AG08396 (cell line): ENCODE measurements at regions not wholly inside any gene's neighbourhood (a gene's known extent, or its start where the extent isn't known, plus 50 kb on each side); places are given as distances from the start of the nearest gene placed in this dataset.
"Not testable (repeated sequence)": the region's sequence is repeated elsewhere in the genome, so short reads cannot be mapped to it uniquely, and the experiment has no call there.

Experiments
- DNase-seq: peaks from one replicate; pipeline ENCODE4 v3.0.0; 2012; ENCODE audit warnings: low spot score, mixed read lengths

- not testable (repeated sequence) for DNase-seq
Measured at GRCh38 chr16:29578898-29579297, 72.7 kb upstream of the NPIPB12 start.

DNA sequence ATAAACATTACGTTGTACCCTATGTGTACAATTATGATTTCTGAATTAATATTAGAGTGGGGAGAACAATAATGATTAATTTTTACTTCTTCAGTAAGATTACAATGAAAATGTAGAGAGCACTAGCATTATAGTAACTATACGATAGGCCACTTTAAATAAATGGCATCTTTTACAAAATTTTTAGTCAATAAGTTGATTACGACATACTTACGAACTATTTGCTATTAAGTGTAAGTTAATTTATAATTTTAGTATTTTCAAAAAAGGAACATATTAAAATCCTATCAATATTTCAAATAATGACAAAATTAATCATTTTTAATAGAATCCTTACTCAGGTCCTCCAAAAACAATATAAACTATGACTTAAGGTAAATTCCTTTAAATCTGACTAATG, 75.6 kb upstream of the NPIPB12 start:
- not testable (repeated sequence) for DNase-seq

- not testable (repeated sequence) for DNase-seq
Measured at GRCh38 chr16:29591919-29592318, 71.1 kb upstream of the SPN start.

GRCh38 chr16:29594269-29594925, 68.7 kb upstream of the SPN start:
- not testable (repeated sequence) for DNase-seq

DNA sequence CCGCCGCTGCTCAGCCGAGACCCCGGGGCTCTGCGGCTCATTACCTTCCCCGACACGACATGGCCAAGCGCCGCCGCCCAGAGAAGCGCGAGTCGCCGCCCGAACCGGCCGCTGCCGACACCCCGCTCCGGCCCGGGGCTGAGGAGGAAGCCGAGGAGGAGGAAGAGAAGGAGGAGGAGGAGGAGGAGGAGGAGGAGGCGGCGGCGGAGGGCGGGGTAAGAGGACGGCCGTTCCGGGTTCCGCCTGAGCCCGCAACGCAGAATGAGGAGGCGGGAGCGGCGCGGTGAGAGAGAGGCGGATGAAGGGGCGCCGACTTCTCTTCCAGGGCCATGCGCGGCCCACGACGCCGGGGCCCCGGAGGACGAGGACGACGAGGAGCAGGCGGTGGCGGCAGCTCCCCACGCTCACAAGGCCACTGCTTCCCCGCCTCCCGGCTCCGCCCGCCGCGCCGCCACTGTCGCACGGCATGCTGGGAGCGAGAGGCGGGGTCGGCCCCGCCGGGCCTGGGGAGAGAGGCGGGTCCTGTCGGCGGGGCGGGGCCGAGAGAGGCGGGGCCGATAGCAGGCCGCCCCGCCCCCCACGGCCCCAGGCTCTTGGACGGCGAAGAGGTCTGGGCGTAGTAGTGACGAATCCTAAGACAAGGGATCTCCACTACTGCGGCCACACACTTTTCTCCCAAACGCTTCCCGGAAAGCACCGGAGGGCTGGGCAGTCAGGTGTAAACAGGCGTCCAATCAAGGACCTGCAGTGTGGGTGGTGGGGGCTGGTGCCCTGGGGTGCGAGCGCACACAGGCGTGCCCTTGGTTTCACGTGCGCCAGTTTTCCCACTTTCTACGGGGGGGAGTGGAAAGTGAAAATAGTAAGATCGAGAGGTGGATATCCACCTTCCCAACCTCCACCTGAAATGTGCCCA, 67.9 kb upstream of the SPN start:
- peak; percentile 80 for DNase-seq

- not testable (repeated sequence) for DNase-seq
Measured at GRCh38 chr16:29597030-29597429, 66.0 kb upstream of the SPN start.

DNA sequence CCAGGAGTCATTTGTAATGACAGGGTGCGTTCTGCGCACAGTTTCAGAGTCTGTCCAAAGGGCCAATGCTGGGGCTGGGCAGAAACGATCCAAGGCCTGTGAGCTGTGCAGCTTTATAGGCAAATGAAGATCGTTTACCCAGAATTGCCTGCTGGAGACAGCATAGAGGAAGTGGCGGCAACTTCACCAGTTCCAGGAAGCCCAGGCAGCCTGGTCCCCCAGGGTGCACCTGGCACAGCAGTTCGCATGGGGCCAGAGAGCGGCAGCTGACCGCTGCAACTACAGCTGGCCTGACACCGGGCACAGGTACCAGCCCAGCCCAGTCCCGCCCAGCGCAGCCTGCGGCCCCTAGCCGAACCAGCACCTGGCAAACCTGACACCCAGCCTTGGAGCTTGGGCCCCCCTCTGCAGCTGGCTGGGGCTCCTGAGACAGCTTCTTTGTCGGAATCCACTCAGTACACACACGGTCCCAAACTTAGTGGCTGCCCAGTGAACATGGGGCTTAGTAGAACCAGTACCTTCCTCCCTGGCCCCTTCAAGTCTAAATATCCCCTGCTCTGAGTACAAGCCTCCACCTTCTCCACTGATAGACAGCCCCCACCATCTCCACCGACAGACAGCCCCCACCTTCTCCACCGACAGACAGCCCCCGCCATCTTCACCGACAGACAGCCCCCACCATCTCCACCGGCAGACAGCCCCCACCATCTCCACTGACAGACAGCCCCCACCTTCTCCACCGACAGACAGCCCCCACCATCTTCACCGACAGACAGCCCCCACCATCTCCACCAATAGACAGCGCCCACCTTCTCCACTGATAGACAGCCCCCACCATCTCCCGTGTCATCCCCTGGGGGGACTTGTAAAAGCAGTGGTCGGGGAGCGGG, 62.7 kb upstream of the SPN start:
- DNase-seq: not testable (repeated sequence)

GRCh38 chr16:29602247-29602625, 60.8 kb upstream of the SPN start:
- DNase-seq: not testable (repeated sequence)

GRCh38 chr16:29602683-29603088, 60.4 kb upstream of the SPN start:
- DNase-seq: not testable (repeated sequence)

GRCh38 chr16:29604631-29605549, 58.2 kb upstream of the SPN start:
- peak; percentile 49 for DNase-seq

DNA sequence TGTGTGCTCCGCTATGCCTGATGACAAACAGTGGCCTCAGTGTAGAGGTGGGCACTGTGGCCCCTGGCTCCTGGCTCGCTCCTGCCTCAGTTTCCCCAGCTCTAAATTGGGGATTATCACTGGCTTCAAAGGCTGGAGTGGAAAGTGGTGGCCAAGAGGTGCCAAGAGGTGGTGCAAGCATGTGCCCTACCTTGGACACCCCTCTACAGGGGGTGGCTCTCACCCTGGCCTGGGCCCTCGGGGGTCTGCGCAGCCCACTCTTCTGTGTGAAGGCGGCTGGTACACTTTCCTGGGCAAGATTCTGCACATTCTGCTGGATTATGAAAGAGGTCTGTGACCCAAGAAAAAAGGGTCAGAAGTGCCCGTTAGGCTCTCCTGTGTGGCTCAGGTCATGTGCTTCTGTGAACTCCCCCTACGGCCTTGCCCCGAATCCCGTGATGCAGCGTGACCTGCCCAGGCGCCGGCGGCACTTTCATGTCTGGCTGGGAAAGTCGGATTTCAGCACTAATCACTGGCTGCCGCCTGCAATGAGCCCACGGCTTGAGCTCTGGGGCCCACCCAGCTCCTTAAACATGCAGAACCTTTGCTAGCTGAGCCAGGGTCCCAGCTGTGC, 57.3 kb upstream of the SPN start:
- DNase-seq: not testable (repeated sequence)

- not testable (repeated sequence) for DNase-seq
Measured at GRCh38 chr16:29606669-29607427, 56.2 kb upstream of the SPN start.

GRCh38 chr16:29607428-29607823, 55.6 kb upstream of the SPN start:
- DNase-seq: not testable (repeated sequence)

DNA sequence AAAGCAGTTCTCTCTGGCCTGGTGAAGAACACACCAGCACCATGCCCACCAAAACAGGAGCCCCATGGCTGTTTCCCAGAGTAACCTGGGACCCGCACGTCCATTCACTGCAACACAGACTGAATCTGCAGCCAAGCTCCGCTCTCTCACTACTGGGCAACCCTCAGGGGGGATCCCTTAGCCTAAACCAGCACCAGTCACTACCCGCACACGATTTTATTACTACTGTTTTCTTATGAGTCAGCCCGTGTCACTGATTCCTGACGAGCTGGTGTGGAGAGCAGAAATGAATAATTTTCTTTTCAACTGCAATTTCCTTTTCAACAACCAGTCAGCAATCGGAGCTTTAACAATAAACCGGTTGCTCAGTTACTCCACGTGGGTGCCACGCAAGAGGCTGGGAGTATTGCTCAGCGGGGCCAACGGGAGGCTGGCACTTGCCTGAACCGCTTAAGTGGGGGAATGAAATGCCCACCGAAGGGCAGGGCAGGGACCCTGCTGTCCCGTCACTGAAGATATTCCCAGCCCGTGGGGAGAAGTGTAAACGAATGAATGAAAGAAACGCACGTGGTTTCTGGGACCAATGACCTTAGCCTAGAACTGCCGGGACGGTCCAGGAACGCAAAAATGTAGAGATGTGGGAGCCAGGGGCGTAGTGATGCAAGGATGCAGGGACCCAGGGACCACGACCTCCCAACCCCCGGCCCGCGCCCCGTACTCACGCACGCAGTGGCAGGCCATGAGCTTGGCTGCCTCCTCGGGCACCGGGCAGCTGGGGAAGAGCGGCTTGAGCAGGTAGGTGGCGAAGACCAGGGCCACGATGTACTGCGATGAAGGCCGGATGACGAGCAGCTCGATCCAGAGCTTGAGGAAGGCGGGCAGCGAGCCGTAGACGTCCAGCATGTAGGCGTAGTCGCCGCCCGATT, 50.4 kb upstream of the SPN start:
- not testable (repeated sequence) for DNase-seq
